SK-N-SH (cell line): ENCODE measurements at regions not wholly inside any gene's neighbourhood (a gene's known extent, or its start where the extent isn't known, plus 50 kb on each side); places are given as distances from the start of the nearest gene placed in this dataset.

Experiments used
- CTCF ChIA-PET: fragments of 300-600, 350-600 bp; formaldehyde crosslinking; extraction: SDS; loops from one replicate; lab custom pipeline; 2021; lab: Yijun Ruan, JAX
- POLR2A ChIA-PET: fragments of 350-600 bp; sonication (Branson Sonifier 250); formaldehyde crosslinking; extraction: SDS; loops from one replicate; lab custom pipeline; 2020; ENCODE audit warnings: antibody characterized with exemption, inconsistent platforms; lab: Yijun Ruan, JAX
- DNase-seq: peaks from one replicate; pipeline ENCODE4 v3.0.0; 2012
- H2AFZ ChIP-seq: fragments of 200-600 bp; sonication (generic); 2 replicates; pipeline ENCODE4 v1.8.1; 2016; ENCODE audit warnings: antibody characterized with exemption, mild to moderate bottlenecking, low read depth
- H3F3A ChIP-seq: fragments of 200-600 bp; sonication (generic); replicated peaks from 2 replicates; pipeline ENCODE3; 2016; ENCODE audit warnings: antibody characterized with exemption, mild to moderate bottlenecking; ENCODE audit not compliant: insufficient read depth
- H3K27ac ChIP-seq, 2 experiments: fragments of 200-500 bp in 1 of 2; fragments of 200-600 bp in 1 of 2; sonication (Bioruptor generic) in 1 of 2; sonication (generic), shearing (Covaris generic) in 1 of 2; 2 replicates each; pipeline versions ENCODE4 v1.5.1 to v1.6.1; 2014 to 2016; ENCODE audit warnings: low read depth in 2 of 2, inconsistent platforms in 1 of 2, low read length in 1 of 2, mild to moderate bottlenecking in 1 of 2, mixed read lengths in 1 of 2
- H3K27me3 ChIP-seq: fragments of 200-600 bp; sonication (generic), shearing (Covaris generic); 2 replicates; pipeline ENCODE4 v1.6.1; 2016; ENCODE audit warnings: mixed run types; ENCODE audit not compliant: insufficient read depth
- H3K36me3 ChIP-seq, 2 experiments: fragments of 200-500 bp in 1 of 2; fragments of 200-600 bp in 1 of 2; sonication (Bioruptor generic) in 1 of 2; sonication (generic) in 1 of 2; replicated peaks in 1 of 2; 2 replicates each; pipeline versions ENCODE3 to v1.5.1; 2014 to 2016; ENCODE audit warnings: low read length in 1 of 2, mild to moderate bottlenecking in 1 of 2; ENCODE audit not compliant: insufficient read depth in 2 of 2, control insufficient read depth in 1 of 2
- H3K4me1 ChIP-seq, 2 experiments: fragments of 200-500 bp in 1 of 2; fragments of 200-600 bp in 1 of 2; sonication (Bioruptor generic) in 1 of 2; sonication (generic), shearing (Covaris generic) in 1 of 2; 2 replicates each; pipeline versions ENCODE4 v1.5.1 to v1.6.1; 2014 to 2016; ENCODE audit warnings: low read depth in 1 of 2, low read length in 1 of 2, mixed run types in 1 of 2; ENCODE audit not compliant: insufficient read depth in 2 of 2, control insufficient read depth in 1 of 2
- H3K4me2 ChIP-seq: fragments of 200-600 bp; sonication (generic), shearing (Covaris generic); 2 replicates; pipeline ENCODE4 v1.6.1; 2017; ENCODE audit warnings: mixed run types
- H3K4me3 ChIP-seq, 2 experiments: fragments of 200-500 bp in 1 of 2; fragments of 200-600 bp in 1 of 2; sonication (Bioruptor generic) in 1 of 2; sonication (generic), shearing (Covaris generic) in 1 of 2; 2 replicates each; pipeline versions ENCODE4 v1.5.1 to v1.8.1; 2014 to 2016; ENCODE audit warnings: low read depth in 2 of 2, inconsistent platforms in 1 of 2, low read length in 1 of 2, mild to moderate bottlenecking in 1 of 2, mixed read lengths in 1 of 2, moderate library complexity in 1 of 2
- H3K79me2 ChIP-seq: fragments of 200-600 bp; sonication (generic); 2 replicates; pipeline ENCODE4 v1.8.1; 2017; ENCODE audit warnings: mild to moderate bottlenecking; ENCODE audit not compliant: insufficient read depth
- H3K9ac ChIP-seq: fragments of 200-600 bp; sonication (generic); 2 replicates; pipeline ENCODE4 v1.6.1; 2017; ENCODE audit warnings: mixed run types
- H3K9me2 ChIP-seq: fragments of 200-600 bp; sonication (generic); 2 replicates; pipeline ENCODE4 v1.6.1; 2017; ENCODE audit warnings: mixed run types
- H3K9me3 ChIP-seq: fragments of 200-600 bp; sonication (generic); 2 replicates; pipeline ENCODE4 v1.6.1; 2017; ENCODE audit warnings: mixed run types, mild to moderate bottlenecking, moderate library complexity
- H4K20me1 ChIP-seq: fragments of 200-600 bp; sonication (generic); 2 replicates; pipeline ENCODE4 v1.6.1; 2017; ENCODE audit warnings: mild to moderate bottlenecking, mixed run types; ENCODE audit not compliant: insufficient read depth
- CHD2 ChIP-seq: fragments of 150-350 bp; IDR thresholded peaks from 2 replicates; pipeline ENCODE4 v1.6.1; 2018; ENCODE audit warnings: low read length; ENCODE audit not compliant: partially characterized antibody
- ELF1 ChIP-seq: IDR thresholded peaks from 2 replicates; pipeline ENCODE4 v1.4.0; 2012
- FOSL2 ChIP-seq: IDR thresholded peaks from 2 replicates; pipeline ENCODE4 v1.4.0; 2012; ENCODE audit warnings: low read depth, mild to moderate bottlenecking, moderate library complexity, borderline replicate concordance
- FOXJ3 ChIP-seq: sonication (generic); formaldehyde crosslinking; IDR thresholded peaks from 2 replicates; pipeline ENCODE4 v1.5.1; 2020; ENCODE audit warnings: mild to moderate bottlenecking, missing genetic modification reagents
- FOXM1 ChIP-seq: IDR thresholded peaks from 2 replicates; pipeline ENCODE4 v1.4.0; 2012; ENCODE audit warnings: low read depth, mild to moderate bottlenecking
- GABPA ChIP-seq: IDR thresholded peaks from 2 replicates; pipeline ENCODE4 v1.4.0; 2012; ENCODE audit warnings: low read depth, mild to moderate bottlenecking
- GATA2 ChIP-seq: sonication (generic); formaldehyde crosslinking; IDR thresholded peaks from 2 replicates; pipeline ENCODE4 v1.5.0; 2020; ENCODE audit warnings: mild to moderate bottlenecking, missing genetic modification reagents
- JUND ChIP-seq: IDR thresholded peaks from 2 replicates; pipeline ENCODE4 v1.4.0; 2012
- MEF2A ChIP-seq: IDR thresholded peaks from 2 replicates; pipeline ENCODE4 v1.4.0; 2012; ENCODE audit warnings: low read depth, borderline replicate concordance
- NFIC ChIP-seq: IDR thresholded peaks from 2 replicates; pipeline ENCODE4 v1.4.0; 2012; ENCODE audit warnings: borderline replicate concordance
- NRF1 ChIP-seq: IDR thresholded peaks from 2 replicates; pipeline ENCODE4 v1.6.1; 2012; ENCODE audit warnings: low read depth, mild to moderate bottlenecking, low read length
- POLR2AphosphoS5 ChIP-seq: IDR thresholded peaks from 2 replicates; pipeline ENCODE4 v1.6.1; 2012; ENCODE audit warnings: low read depth, low read length
- RAD21 ChIP-seq: IDR thresholded peaks from 2 replicates; pipeline ENCODE4 v1.6.1; 2012; ENCODE audit warnings: mild to moderate bottlenecking, low read length
- RCOR1 ChIP-seq: fragments of 150-350 bp; IDR thresholded peaks from 2 replicates; pipeline ENCODE4 v1.6.1; 2017; ENCODE audit warnings: antibody characterized with exemption, low read length
- RXRA ChIP-seq: IDR thresholded peaks from 2 replicates; pipeline ENCODE4 v1.4.0; 2012; ENCODE audit warnings: low read depth, mild to moderate bottlenecking, borderline replicate concordance
- SIN3A ChIP-seq: IDR thresholded peaks from 2 replicates; pipeline ENCODE4 v1.6.1; 2012; ENCODE audit warnings: low read depth, mild to moderate bottlenecking, low read length, moderate library complexity, borderline replicate concordance
- SMC3 ChIP-seq: IDR thresholded peaks from 2 replicates; pipeline ENCODE4 v1.6.1; 2012; ENCODE audit warnings: low read depth, low read length, improper control_type of control experiment
- TAF1 ChIP-seq: IDR thresholded peaks from 2 replicates; pipeline ENCODE4 v1.6.1; 2012; ENCODE audit warnings: low read depth, mild to moderate bottlenecking, low read length, moderate library complexity, borderline replicate concordance
- TEAD4 ChIP-seq: IDR thresholded peaks from 2 replicates; pipeline ENCODE4 v1.4.0; 2012; ENCODE audit warnings: mild to moderate bottlenecking, borderline replicate concordance; ENCODE audit not compliant: insufficient read depth
- YY1 ChIP-seq: IDR thresholded peaks from 2 replicates; pipeline ENCODE4 v1.4.0; 2012; ENCODE audit warnings: low read depth, mild to moderate bottlenecking
- WGBS: methylation state at CpG from one replicate; pipeline ENCODE4 v1.1.6; 2017; ENCODE audit warnings: low lambda C conversion rate; 5-methylcytosine and 5-hydroxymethylcytosine counted together
- TF ChIP-seq, protein P1 (sequence below): fragments of 150-350 bp; IDR thresholded peaks from 2 replicates; pipeline ENCODE4 v1.6.1; 2016; ENCODE audit warnings: mild to moderate bottlenecking, low read depth, low read length
- TF ChIP-seq, protein P2 (sequence below): fragments of 200-600 bp; sonication (generic); IDR thresholded peaks from 2 replicates; pipeline ENCODE4 v1.6.1; 2017; ENCODE audit warnings: antibody characterized with exemption, mild to moderate bottlenecking, moderate library complexity
- TF ChIP-seq, protein P3 (sequence below): fragments of 150-350 bp; IDR thresholded peaks from 2 replicates; pipeline ENCODE4 v1.6.1; 2017; ENCODE audit warnings: antibody characterized with exemption, low read length, low read depth, borderline replicate concordance
- TF ChIP-seq, protein P4 (sequence below): IDR thresholded peaks from 2 replicates; pipeline ENCODE4 v1.4.0; 2012; ENCODE audit warnings: low read depth
- TF ChIP-seq, protein P5 (sequence below): IDR thresholded peaks from 2 replicates; pipeline ENCODE4; 2012

DNA sequence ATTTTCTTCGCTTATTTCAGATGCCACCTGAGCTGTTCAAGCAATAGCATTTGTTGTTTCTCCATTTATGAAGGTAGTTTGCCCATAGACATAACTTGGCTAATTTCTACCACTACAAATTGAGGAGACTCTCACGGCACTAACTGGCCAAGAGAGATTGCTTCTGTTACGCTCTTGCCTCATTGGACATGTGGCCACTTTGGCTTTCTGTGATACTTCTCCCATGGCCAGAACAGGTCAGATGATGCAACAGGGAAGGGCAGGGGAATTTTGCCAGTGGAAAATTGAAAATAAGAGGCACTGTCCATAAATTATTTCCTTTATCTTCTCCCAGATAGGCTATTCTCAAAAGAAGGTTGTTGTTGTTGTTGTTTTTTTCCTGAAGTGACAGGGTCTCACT is 1633.3 kb upstream of the LRRTM3 start:
- H2AFZ ChIP-seq, result no peak overlapping the region
- no peaks in the 10 kb centered on the region for H3K36me3 ChIP-seq
- no peak overlapping the region for H3K4me2 ChIP-seq
- POLR2A ChIA-PET, result no interaction called here
- no peak overlapping the region for H3K27ac ChIP-seq
- H3K9me3 ChIP-seq, result no peaks in the 10 kb centered on the region
- no peak overlapping the region for H3K4me3 ChIP-seq
- no peak for DNase-seq
- H3F3A ChIP-seq, result no peaks in the 10 kb centered on the region
- TF ChIP-seq SMC3, result no peak
- TF ChIP-seq, protein P1, sequence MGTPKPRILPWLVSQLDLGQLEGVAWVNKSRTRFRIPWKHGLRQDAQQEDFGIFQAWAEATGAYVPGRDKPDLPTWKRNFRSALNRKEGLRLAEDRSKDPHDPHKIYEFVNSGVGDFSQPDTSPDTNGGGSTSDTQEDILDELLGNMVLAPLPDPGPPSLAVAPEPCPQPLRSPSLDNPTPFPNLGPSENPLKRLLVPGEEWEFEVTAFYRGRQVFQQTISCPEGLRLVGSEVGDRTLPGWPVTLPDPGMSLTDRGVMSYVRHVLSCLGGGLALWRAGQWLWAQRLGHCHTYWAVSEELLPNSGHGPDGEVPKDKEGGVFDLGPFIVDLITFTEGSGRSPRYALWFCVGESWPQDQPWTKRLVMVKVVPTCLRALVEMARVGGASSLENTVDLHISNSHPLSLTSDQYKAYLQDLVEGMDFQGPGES, result no peak
- no peak for TF ChIP-seq RAD21
- TF ChIP-seq ELF1, result no peak
- no peak for TF ChIP-seq MEF2A
- no peak for TF ChIP-seq YY1
- TF ChIP-seq, protein P2, sequence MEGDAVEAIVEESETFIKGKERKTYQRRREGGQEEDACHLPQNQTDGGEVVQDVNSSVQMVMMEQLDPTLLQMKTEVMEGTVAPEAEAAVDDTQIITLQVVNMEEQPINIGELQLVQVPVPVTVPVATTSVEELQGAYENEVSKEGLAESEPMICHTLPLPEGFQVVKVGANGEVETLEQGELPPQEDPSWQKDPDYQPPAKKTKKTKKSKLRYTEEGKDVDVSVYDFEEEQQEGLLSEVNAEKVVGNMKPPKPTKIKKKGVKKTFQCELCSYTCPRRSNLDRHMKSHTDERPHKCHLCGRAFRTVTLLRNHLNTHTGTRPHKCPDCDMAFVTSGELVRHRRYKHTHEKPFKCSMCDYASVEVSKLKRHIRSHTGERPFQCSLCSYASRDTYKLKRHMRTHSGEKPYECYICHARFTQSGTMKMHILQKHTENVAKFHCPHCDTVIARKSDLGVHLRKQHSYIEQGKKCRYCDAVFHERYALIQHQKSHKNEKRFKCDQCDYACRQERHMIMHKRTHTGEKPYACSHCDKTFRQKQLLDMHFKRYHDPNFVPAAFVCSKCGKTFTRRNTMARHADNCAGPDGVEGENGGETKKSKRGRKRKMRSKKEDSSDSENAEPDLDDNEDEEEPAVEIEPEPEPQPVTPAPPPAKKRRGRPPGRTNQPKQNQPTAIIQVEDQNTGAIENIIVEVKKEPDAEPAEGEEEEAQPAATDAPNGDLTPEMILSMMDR, result no peak
- TF ChIP-seq RXRA, result no peak
- TF ChIP-seq, protein P3, sequence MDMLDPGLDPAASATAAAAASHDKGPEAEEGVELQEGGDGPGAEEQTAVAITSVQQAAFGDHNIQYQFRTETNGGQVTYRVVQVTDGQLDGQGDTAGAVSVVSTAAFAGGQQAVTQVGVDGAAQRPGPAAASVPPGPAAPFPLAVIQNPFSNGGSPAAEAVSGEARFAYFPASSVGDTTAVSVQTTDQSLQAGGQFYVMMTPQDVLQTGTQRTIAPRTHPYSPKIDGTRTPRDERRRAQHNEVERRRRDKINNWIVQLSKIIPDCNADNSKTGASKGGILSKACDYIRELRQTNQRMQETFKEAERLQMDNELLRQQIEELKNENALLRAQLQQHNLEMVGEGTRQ, result no peak
- TF ChIP-seq POLR2AphosphoS5, result no peak
- no peak for TF ChIP-seq FOSL2
- no peak for TF ChIP-seq NRF1
- no peak for TF ChIP-seq JUND
- no peak for TF ChIP-seq TAF1
- TF ChIP-seq, all 33 proteins: peak for 0
- Histone ChIP-seq H3K4me1 (no peaks in the 10 kb centered on the region; a peak in 1 of 4 replicates), H3K27me3 (no peaks in the 10 kb centered on the region), H3K9ac (no peak overlapping the region), H4K20me1 (no peaks in the 10 kb centered on the region), H3K79me2 (no peaks in the 10 kb centered on the region), H3K9me2 (no peaks in the 10 kb centered on the region)
- WGBS, result 71% methylated on average over 3 of the region's 3 CpGs
- CTCF ChIA-PET, result no interaction called here

DNA sequence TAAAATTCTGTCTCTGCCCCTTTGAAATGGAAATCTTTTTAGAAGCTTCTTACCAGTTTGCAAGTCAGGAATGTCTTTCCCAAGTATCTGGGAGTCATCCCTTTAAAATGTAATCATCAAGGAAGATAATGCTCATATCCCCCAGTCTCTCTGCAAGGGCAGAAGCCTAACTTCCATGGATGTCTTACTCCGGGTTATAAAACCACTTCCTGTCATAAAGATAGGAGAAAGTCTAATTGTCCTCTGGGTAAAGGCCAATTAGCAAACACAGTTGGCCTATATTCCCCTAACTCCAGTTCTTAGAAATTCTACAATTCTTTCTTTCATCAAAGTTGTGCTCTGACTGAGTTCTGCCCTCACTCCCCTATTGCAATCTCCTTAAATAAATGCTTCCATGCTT is 1631.5 kb upstream of the LRRTM3 start:
- H3K4me3 ChIP-seq, result no peak overlapping the region
- no peak overlapping the region for H3K27ac ChIP-seq
- POLR2A ChIA-PET, result no interaction called here
- no peaks in the 10 kb centered on the region for H4K20me1 ChIP-seq
- 0% methylated on average over 1 of the region's 1 CpG for WGBS
- no peak overlapping the region for H2AFZ ChIP-seq
- no peaks in the 10 kb centered on the region for H3K27me3 ChIP-seq
- DNase-seq, result no peak
- no peaks in the 10 kb centered on the region for H3K79me2 ChIP-seq
- no peak overlapping the region for H3K4me2 ChIP-seq
- H3K9ac ChIP-seq, result no peak overlapping the region
- no peaks in the 10 kb centered on the region for H3K36me3 ChIP-seq
- H3K4me1 ChIP-seq, result no peaks in the 10 kb centered on the region; a peak in 1 of 4 replicates
- H3K9me3 ChIP-seq, result no peaks in the 10 kb centered on the region
- H3K9me2 ChIP-seq, result no peaks in the 10 kb centered on the region
- CTCF ChIA-PET, result no interaction called here
- no peaks in the 10 kb centered on the region for H3F3A ChIP-seq
- no peak for TF ChIP-seq JUND
- TF ChIP-seq SIN3A, result no peak
- no peak for TF ChIP-seq MEF2A
- no peak for TF ChIP-seq TAF1
- no peak for TF ChIP-seq FOXJ3 (CRISPR knock-in tag)
- TF ChIP-seq RAD21, result no peak
- TF ChIP-seq, protein P4, sequence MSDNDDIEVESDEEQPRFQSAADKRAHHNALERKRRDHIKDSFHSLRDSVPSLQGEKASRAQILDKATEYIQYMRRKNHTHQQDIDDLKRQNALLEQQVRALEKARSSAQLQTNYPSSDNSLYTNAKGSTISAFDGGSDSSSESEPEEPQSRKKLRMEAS, result no peak
- TF ChIP-seq SMC3, result no peak
- TF ChIP-seq FOXM1, result no peak
- no peak for TF ChIP-seq GABPA
- TF ChIP-seq, protein P5, sequence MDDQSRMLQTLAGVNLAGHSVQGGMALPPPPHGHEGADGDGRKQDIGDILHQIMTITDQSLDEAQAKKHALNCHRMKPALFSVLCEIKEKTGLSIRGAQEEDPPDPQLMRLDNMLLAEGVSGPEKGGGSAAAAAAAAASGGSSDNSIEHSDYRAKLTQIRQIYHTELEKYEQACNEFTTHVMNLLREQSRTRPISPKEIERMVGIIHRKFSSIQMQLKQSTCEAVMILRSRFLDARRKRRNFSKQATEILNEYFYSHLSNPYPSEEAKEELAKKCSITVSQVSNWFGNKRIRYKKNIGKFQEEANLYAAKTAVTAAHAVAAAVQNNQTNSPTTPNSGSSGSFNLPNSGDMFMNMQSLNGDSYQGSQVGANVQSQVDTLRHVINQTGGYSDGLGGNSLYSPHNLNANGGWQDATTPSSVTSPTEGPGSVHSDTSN, result no peak
- no peak for TF ChIP-seq NFIC
- no peak for TF ChIP-seq TEAD4
- TF ChIP-seq GATA2 (CRISPR knock-in tag), result no peak
- TF ChIP-seq CHD2, result no peak
- no peak for TF ChIP-seq RCOR1
- TF ChIP-seq, protein P1, result no peak
